Vagina (tissue), 2 donors: ENCODE measurements at regions not wholly inside any gene's neighbourhood (a gene's known extent, or its start where the extent isn't known, plus 50 kb on each side); places are given as distances from the start of the nearest gene placed in this dataset.

ENCODE experiments used
- POLR2A ChIP-seq, 2 donors: fragments of 450-650 bp; IDR thresholded peaks; one replicate each; pipeline ENCODE4 v1.6.1; 2017; ENCODE audit warnings: antibody characterized with exemption in 2 of 2, mild to moderate bottlenecking in 2 of 2, moderate library complexity in 2 of 2
- POLR2AphosphoS5 ChIP-seq, 2 donors: sonication (generic); formaldehyde crosslinking; IDR thresholded peaks; one replicate each; pipeline ENCODE4 v1.9.0; 2017; ENCODE audit warnings: antibody characterized with exemption in 2 of 2, mild to moderate bottlenecking in 2 of 2, low read depth in 1 of 2; ENCODE audit not compliant: insufficient read depth in 1 of 2
- TF ChIP-seq, protein P1 (sequence below), 3 experiments: fragments of 450-650 bp in 2 of 3; fragments of 200-600 bp in 1 of 3; sonication (generic) in 1 of 3; IDR thresholded peaks; one replicate each; pipeline ENCODE4 v1.5.1; 2017 to 2019; ENCODE audit warnings: antibody characterized with exemption in 3 of 3, mild to moderate bottlenecking in 2 of 3, moderate library complexity in 2 of 3

DNA sequence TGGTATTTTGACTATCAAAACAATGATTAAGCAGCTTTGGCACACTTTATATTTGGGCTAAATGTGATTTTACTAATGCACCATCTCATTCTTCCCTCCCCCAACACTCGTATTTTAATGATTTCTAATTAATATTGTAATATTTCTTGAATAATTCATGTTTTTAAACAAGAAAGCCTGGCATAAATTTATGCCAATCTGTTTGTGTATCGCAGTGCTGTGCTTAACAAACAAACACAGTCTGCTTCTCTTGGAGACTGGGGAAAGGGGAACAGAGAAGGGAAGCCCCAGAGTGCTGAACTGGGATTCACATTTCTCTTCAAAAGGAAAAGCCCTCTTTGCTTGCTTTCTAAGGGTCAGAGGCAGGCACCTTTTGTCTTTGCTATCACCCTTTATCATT, 496.9 kb upstream of the STXBP6 start:
- TF ChIP-seq, protein P1, sequence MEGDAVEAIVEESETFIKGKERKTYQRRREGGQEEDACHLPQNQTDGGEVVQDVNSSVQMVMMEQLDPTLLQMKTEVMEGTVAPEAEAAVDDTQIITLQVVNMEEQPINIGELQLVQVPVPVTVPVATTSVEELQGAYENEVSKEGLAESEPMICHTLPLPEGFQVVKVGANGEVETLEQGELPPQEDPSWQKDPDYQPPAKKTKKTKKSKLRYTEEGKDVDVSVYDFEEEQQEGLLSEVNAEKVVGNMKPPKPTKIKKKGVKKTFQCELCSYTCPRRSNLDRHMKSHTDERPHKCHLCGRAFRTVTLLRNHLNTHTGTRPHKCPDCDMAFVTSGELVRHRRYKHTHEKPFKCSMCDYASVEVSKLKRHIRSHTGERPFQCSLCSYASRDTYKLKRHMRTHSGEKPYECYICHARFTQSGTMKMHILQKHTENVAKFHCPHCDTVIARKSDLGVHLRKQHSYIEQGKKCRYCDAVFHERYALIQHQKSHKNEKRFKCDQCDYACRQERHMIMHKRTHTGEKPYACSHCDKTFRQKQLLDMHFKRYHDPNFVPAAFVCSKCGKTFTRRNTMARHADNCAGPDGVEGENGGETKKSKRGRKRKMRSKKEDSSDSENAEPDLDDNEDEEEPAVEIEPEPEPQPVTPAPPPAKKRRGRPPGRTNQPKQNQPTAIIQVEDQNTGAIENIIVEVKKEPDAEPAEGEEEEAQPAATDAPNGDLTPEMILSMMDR (IDR thresholded peaks at IDR 0.05), result no peak
- TF ChIP-seq POLR2A (IDR thresholded peaks at IDR 0.05) (no peak), POLR2AphosphoS5 (IDR thresholded peaks at IDR 0.05; ENCODE audit: insufficient read depth in 1 of 2, low read depth in 1 of 2) (no peak)
